ENCODE measurements at regions not wholly inside any gene's neighbourhood (a gene's known extent, or its start where the extent isn't known, plus 50 kb on each side); places are given as distances from the start of the nearest gene placed in this dataset.

- no peaks in the 10 kb centered on the region for H3K27me3 ChIP-seq
- no peak overlapping the region for H3K4me3 ChIP-seq (ENCODE audit: low read depth in 1 of 2, low read length in 1 of 2)
- H3K4me1 ChIP-seq (ENCODE audit: control insufficient read depth in 1 of 2, insufficient read depth in 1 of 2, low read depth in 1 of 2, low read length in 1 of 2), result no peaks in the 10 kb centered on the region
- no peaks in the 10 kb centered on the region for H3K9me3 ChIP-seq
- no peaks in the 10 kb centered on the region for H3K36me3 ChIP-seq
- TF ChIP-seq, protein P1, sequence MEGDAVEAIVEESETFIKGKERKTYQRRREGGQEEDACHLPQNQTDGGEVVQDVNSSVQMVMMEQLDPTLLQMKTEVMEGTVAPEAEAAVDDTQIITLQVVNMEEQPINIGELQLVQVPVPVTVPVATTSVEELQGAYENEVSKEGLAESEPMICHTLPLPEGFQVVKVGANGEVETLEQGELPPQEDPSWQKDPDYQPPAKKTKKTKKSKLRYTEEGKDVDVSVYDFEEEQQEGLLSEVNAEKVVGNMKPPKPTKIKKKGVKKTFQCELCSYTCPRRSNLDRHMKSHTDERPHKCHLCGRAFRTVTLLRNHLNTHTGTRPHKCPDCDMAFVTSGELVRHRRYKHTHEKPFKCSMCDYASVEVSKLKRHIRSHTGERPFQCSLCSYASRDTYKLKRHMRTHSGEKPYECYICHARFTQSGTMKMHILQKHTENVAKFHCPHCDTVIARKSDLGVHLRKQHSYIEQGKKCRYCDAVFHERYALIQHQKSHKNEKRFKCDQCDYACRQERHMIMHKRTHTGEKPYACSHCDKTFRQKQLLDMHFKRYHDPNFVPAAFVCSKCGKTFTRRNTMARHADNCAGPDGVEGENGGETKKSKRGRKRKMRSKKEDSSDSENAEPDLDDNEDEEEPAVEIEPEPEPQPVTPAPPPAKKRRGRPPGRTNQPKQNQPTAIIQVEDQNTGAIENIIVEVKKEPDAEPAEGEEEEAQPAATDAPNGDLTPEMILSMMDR (IDR thresholded peaks at IDR 0.05), result no peak
- no peak overlapping the region for H3K27ac ChIP-seq
Measured at GRCh38 chr5:105230516-105231157, 1668.0 kb upstream of the NUDT12 start.

DNA sequence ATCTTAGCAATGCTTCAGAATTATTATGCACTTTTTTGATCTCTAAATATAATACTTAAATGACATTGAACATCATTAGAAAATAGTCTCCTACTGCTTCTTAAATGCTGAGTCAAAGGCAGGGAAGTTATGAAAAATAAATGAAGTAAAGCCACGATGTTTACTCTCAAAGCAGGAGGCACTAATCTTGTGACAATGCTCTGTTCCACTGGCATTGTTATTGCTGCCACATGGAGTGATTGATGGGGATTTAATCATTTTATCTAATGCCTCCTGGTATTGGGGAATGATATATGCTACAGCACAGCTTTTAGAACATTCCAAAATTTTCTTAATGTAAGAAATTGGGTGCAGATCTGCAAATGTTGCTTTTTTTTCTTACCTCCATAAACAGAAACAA is 1655.4 kb upstream of the NUDT12 start:
- TF ChIP-seq, protein P1 (IDR thresholded peaks at IDR 0.05), result no peak
- Histone ChIP-seq H3K27me3 (no peaks in the 10 kb centered on the region), H3K4me1 (ENCODE audit: control insufficient read depth in 1 of 2, insufficient read depth in 1 of 2, low read depth in 1 of 2, low read length in 1 of 2) (no peaks in the 10 kb centered on the region), H3K27ac (no peak overlapping the region), H3K9me3 (no peaks in the 10 kb centered on the region), H3K36me3 (no peaks in the 10 kb centered on the region), H3K4me3 (ENCODE audit: low read depth in 1 of 2, low read length in 1 of 2) (no peak overlapping the region)

DNA sequence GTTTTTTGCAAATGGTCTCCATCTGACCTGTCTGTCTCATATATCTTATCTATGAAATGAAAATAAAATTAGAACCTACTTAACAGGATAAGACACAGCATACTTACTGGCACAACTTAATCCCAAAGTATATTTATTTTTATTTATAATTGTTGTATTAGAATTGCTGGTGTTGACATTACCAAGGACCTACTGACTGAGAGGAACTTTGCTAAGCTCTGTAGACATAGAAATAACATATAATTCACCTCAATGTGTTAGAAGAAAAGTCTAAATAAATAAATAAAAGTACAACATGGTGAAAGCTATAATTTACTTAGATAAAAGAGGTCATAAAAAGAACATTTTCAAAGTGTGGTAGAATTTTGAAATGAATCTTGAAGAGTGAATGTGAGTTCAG is 1650.5 kb upstream of the NUDT12 start:
- no peaks in the 10 kb centered on the region for H3K36me3 ChIP-seq
- TF ChIP-seq, protein P1 (IDR thresholded peaks at IDR 0.05), result no peak
- no peaks in the 10 kb centered on the region for H3K9me3 ChIP-seq
- no peaks in the 10 kb centered on the region for H3K27me3 ChIP-seq
- no peak overlapping the region for H3K27ac ChIP-seq
- no peaks in the 10 kb centered on the region for H3K4me1 ChIP-seq (ENCODE audit: control insufficient read depth in 1 of 2, insufficient read depth in 1 of 2, low read depth in 1 of 2, low read length in 1 of 2)
- no peak overlapping the region for H3K4me3 ChIP-seq (ENCODE audit: low read depth in 1 of 2, low read length in 1 of 2)

DNA sequence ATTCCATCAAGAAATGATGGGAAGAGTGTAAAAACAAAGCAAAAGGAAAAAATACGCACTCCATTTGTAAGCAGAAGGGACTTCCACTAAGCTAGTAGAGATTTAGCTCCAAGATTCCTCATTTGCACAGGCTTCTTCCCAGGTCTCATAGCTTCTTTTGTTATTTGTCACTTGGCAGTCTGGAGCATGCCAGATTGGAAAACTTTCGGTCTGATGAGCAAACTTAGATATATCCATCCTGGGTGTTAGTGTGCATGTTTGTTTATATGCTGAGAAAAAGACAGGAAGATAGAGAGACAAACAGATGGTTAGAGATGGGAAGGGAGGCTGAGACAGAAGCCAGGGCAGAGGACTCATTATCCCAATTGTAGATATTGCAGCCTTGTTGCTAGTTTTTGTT is 1644.5 kb upstream of the NUDT12 start:
- H3K9me3 ChIP-seq, result no peaks in the 10 kb centered on the region
- H3K36me3 ChIP-seq, result no peaks in the 10 kb centered on the region
- no peaks in the 10 kb centered on the region for H3K4me1 ChIP-seq (ENCODE audit: control insufficient read depth in 1 of 2, insufficient read depth in 1 of 2, low read depth in 1 of 2, low read length in 1 of 2)
- TF ChIP-seq, protein P1 (IDR thresholded peaks at IDR 0.05), result no peak
- H3K27me3 ChIP-seq, result no peaks in the 10 kb centered on the region
- H3K27ac ChIP-seq, result no peak overlapping the region
- H3K4me3 ChIP-seq (ENCODE audit: low read depth in 1 of 2, low read length in 1 of 2), result no peak overlapping the region

DNA sequence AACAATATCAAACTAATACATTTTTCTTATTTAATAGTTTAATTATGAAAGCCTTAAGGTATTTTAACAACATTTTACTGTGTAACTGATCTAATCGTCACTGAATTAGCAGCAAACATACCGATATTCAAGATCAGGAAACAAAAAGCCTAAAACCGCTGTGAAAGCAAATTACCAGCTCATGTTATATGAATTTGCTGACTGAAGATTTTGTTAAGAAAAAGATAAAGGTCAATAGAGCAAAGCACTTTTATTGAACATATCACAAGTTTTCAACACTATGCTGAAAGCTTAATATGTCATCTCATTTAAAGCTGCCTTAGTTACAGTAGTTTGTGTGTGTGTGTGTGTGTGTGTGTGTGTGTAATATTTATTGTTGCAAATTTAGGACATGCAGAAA is 1634.9 kb upstream of the NUDT12 start:
- Histone ChIP-seq H3K4me3 (ENCODE audit: low read depth in 1 of 2, low read length in 1 of 2) (no peak overlapping the region), H3K4me1 (ENCODE audit: control insufficient read depth in 1 of 2, insufficient read depth in 1 of 2, low read depth in 1 of 2, low read length in 1 of 2) (no peaks in the 10 kb centered on the region), H3K27me3 (no peaks in the 10 kb centered on the region), H3K9me3 (no peaks in the 10 kb centered on the region), H3K27ac (no peak overlapping the region), H3K36me3 (no peaks in the 10 kb centered on the region)
- TF ChIP-seq, protein P1 (IDR thresholded peaks at IDR 0.05), result no peak

Data from neutrophil (primary cell).